ENCODE measurements at regions not wholly inside any gene's neighbourhood (a gene's known extent, or its start where the extent isn't known, plus 50 kb on each side); places are given as distances from the start of the nearest gene placed in this dataset.

GRCh38 chr2:188751816-188752215, 222.4 kb upstream of the COL3A1 start:
- TF ChIP-seq GATA2 (IDR thresholded peaks at IDR 0.05; ENCODE audit: low read depth, low read length) (no peak), GATA3 (IDR thresholded peaks at IDR 0.05; ENCODE audit: low read depth, low read length) (no peak)
